ENCODE measurements at regions not wholly inside any gene's neighbourhood (a gene's known extent, or its start where the extent isn't known, plus 50 kb on each side); places are given as distances from the start of the nearest gene placed in this dataset.

GRCh38 chr1:94621395-94621794 lies 79.8 kb upstream of the F3 start:
- POLR2A ChIA-PET: no interaction called here
- Histone ChIP-seq H3K4me3 (ENCODE audit: low read depth, low read length) (no peak overlapping the region), H3K9me3 (peaks cover 4% of the 10 kb centered on the region; the same call in 1 of the 2 replicates), H3K27me3 (replicated peaks; ENCODE audit: control insufficient read depth, insufficient read depth, low read length) (no peaks in the 10 kb centered on the region), H3K4me1 (peaks cover 37% of the 10 kb centered on the region), H3K36me3 (ENCODE audit: control insufficient read depth, insufficient read depth, low read length) (no peaks in the 10 kb centered on the region)
- no peak for TF ChIP-seq CTCF (IDR thresholded peaks at IDR 0.05; ENCODE audit: insufficient read depth in 1 of 2, low read depth in 1 of 2, low read length in 1 of 2, severe bottlenecking in 1 of 2, unreplicated experiment in 1 of 2)
- CTCF ChIA-PET: no interaction called here
- H3K4me3 Mint-ChIP-seq (ENCODE audit: unreplicated experiment): no peak overlapping the region
- no TSS peak for BruUV-seq (replicated peaks)
- peaks cover 7% of the 10 kb centered on the region for H3K4me1 Mint-ChIP-seq (ENCODE audit: low read depth, unreplicated experiment)
- intact Hi-C loops (cut with micrococcal nuclease; ENCODE audit: unreplicated experiment): no loop called here
- H3K27me3 Mint-ChIP-seq (ENCODE audit: insufficient read depth, unreplicated experiment): no peaks in the 10 kb centered on the region
- peaks cover 11% of the 10 kb centered on the region for H3K36me3 Mint-ChIP-seq (ENCODE audit: insufficient read depth, unreplicated experiment)
- no peaks in the 10 kb centered on the region for H3K9me3 Mint-ChIP-seq (ENCODE audit: unreplicated experiment)
- DNase-seq: no peak
- no peak overlapping the region for H3K27ac Mint-ChIP-seq (ENCODE audit: unreplicated experiment)

GRCh38 chr1:94620345-94621031 lies 78.9 kb upstream of the F3 start:
- peaks cover 4% of the 10 kb centered on the region; the same call in 1 of the 2 replicates for H3K9me3 ChIP-seq
- intact Hi-C loops (cut with micrococcal nuclease; ENCODE audit: unreplicated experiment): no loop called here
- no peak for TF ChIP-seq CTCF (IDR thresholded peaks at IDR 0.05; ENCODE audit: insufficient read depth in 1 of 2, low read depth in 1 of 2, low read length in 1 of 2, severe bottlenecking in 1 of 2, unreplicated experiment in 1 of 2)
- H3K4me1 ChIP-seq: peaks cover 45% of the 10 kb centered on the region
- no peak overlapping the region for H3K4me3 Mint-ChIP-seq (ENCODE audit: unreplicated experiment)
- no peak overlapping the region for H3K4me3 ChIP-seq (ENCODE audit: low read depth, low read length)
- POLR2A ChIA-PET: no interaction called here
- H3K4me1 Mint-ChIP-seq (ENCODE audit: low read depth, unreplicated experiment): peaks cover 14% of the 10 kb centered on the region
- no peaks in the 10 kb centered on the region for H3K27me3 Mint-ChIP-seq (ENCODE audit: insufficient read depth, unreplicated experiment)
- CTCF ChIA-PET: no interaction called here
- H3K36me3 Mint-ChIP-seq (ENCODE audit: insufficient read depth, unreplicated experiment): peaks cover 13% of the 10 kb centered on the region
- no peaks in the 10 kb centered on the region for H3K9me3 Mint-ChIP-seq (ENCODE audit: unreplicated experiment)
- H3K27me3 ChIP-seq (replicated peaks; ENCODE audit: control insufficient read depth, insufficient read depth, low read length): no peaks in the 10 kb centered on the region
- no peak for DNase-seq
- H3K36me3 ChIP-seq (ENCODE audit: control insufficient read depth, insufficient read depth, low read length): no peaks in the 10 kb centered on the region
- no peak overlapping the region for H3K27ac Mint-ChIP-seq (ENCODE audit: unreplicated experiment)
- BruUV-seq (replicated peaks): no TSS peak

GRCh38 chr1:94619731-94620130 lies 78.2 kb upstream of the F3 start:
- no peaks in the 10 kb centered on the region for H3K27me3 Mint-ChIP-seq (ENCODE audit: insufficient read depth, unreplicated experiment)
- peaks cover 13% of the 10 kb centered on the region for H3K36me3 Mint-ChIP-seq (ENCODE audit: insufficient read depth, unreplicated experiment)
- Histone ChIP-seq H3K4me3 (ENCODE audit: low read depth, low read length) (no peak overlapping the region), H3K4me1 (peaks cover 52% of the 10 kb centered on the region), H3K27me3 (replicated peaks; ENCODE audit: control insufficient read depth, insufficient read depth, low read length) (no peaks in the 10 kb centered on the region), H3K36me3 (ENCODE audit: control insufficient read depth, insufficient read depth, low read length) (no peaks in the 10 kb centered on the region), H3K9me3 (peaks cover 4% of the 10 kb centered on the region; the same call in 1 of the 2 replicates)
- intact Hi-C loops (cut with micrococcal nuclease; ENCODE audit: unreplicated experiment): no loop called here
- ChIA-PET CTCF (no interaction called here), POLR2A (no interaction called here)
- BruUV-seq (replicated peaks): no TSS peak
- no peak for TF ChIP-seq CTCF (IDR thresholded peaks at IDR 0.05; ENCODE audit: insufficient read depth in 1 of 2, low read depth in 1 of 2, low read length in 1 of 2, severe bottlenecking in 1 of 2, unreplicated experiment in 1 of 2)
- no peaks in the 10 kb centered on the region for H3K9me3 Mint-ChIP-seq (ENCODE audit: unreplicated experiment)
- peaks cover 14% of the 10 kb centered on the region for H3K4me1 Mint-ChIP-seq (ENCODE audit: low read depth, unreplicated experiment)
- no peak overlapping the region for H3K4me3 Mint-ChIP-seq (ENCODE audit: unreplicated experiment)
- no peak overlapping the region for H3K27ac Mint-ChIP-seq (ENCODE audit: unreplicated experiment)
- no peak for DNase-seq
